ENCODE measurements at regions not wholly inside any gene's neighbourhood (a gene's known extent, or its start where the extent isn't known, plus 50 kb on each side); places are given as distances from the start of the nearest gene placed in this dataset.

GRCh38 chr6:129929433-129929832, 68.3 kb upstream of the TMEM244 start:
- Histone ChIP-seq H3K27ac (no peak overlapping the region), H3K4me1 (ENCODE audit: control insufficient read depth in 1 of 2, low read depth in 2 of 2) (no peaks in the 10 kb centered on the region), H3K27me3 (replicated peaks; ENCODE audit: insufficient read depth) (no peaks in the 10 kb centered on the region), H3K4me3 (no peak overlapping the region), H3K36me3 (no peaks in the 10 kb centered on the region), H3K9me3 (no peaks in the 10 kb centered on the region)
- ATAC-seq (ENCODE audit: insufficient number of reproducible peaks, low FRiP score, low read depth) (no peak), DNase-seq (ENCODE audit: low spot score) (no peak)
- no peak for TF ChIP-seq CTCF (IDR thresholded peaks at IDR 0.05)

- H3K36me3 ChIP-seq, result no peaks in the 10 kb centered on the region
- H3K9me3 ChIP-seq, result no peaks in the 10 kb centered on the region
- no peaks in the 10 kb centered on the region for H3K27me3 ChIP-seq (replicated peaks; ENCODE audit: insufficient read depth)
- no peak for DNase-seq (ENCODE audit: low spot score)
- H3K27ac ChIP-seq, result no peak overlapping the region
- ATAC-seq (ENCODE audit: insufficient number of reproducible peaks, low FRiP score, low read depth), result no peak
- H3K4me3 ChIP-seq, result no peak overlapping the region
- no peak for TF ChIP-seq CTCF (IDR thresholded peaks at IDR 0.05)
- no peaks in the 10 kb centered on the region for H3K4me1 ChIP-seq (ENCODE audit: control insufficient read depth in 1 of 2, low read depth in 2 of 2)
These were observed 62.6 kb upstream of the TMEM244 start for GRCh38 chr6:129923530-129924250.

- no peaks in the 10 kb centered on the region for H3K27me3 ChIP-seq (replicated peaks; ENCODE audit: insufficient read depth)
- no peak for ATAC-seq (ENCODE audit: insufficient number of reproducible peaks, low FRiP score, low read depth)
- no peaks in the 10 kb centered on the region for H3K9me3 ChIP-seq
- DNase-seq (ENCODE audit: low spot score), result no peak
- no peaks in the 10 kb centered on the region for H3K4me1 ChIP-seq (ENCODE audit: control insufficient read depth in 1 of 2, low read depth in 2 of 2)
- TF ChIP-seq CTCF (IDR thresholded peaks at IDR 0.05), result no peak
- H3K27ac ChIP-seq, result no peak overlapping the region
- no peak overlapping the region for H3K4me3 ChIP-seq
- no peaks in the 10 kb centered on the region for H3K36me3 ChIP-seq
These were observed 60.2 kb upstream of the TMEM244 start for GRCh38 chr6:129921169-129921817.

- Histone ChIP-seq H3K27ac (no peak overlapping the region), H3K36me3 (no peaks in the 10 kb centered on the region), H3K4me1 (ENCODE audit: control insufficient read depth in 1 of 2, low read depth in 2 of 2) (no peaks in the 10 kb centered on the region), H3K27me3 (replicated peaks; ENCODE audit: insufficient read depth) (no peaks in the 10 kb centered on the region), H3K9me3 (no peaks in the 10 kb centered on the region), H3K4me3 (no peak overlapping the region)
- no peak for TF ChIP-seq CTCF (IDR thresholded peaks at IDR 0.05)
- DNase-seq (ENCODE audit: low spot score) (no peak), ATAC-seq (ENCODE audit: insufficient number of reproducible peaks, low FRiP score, low read depth) (no peak)
These were observed 59.1 kb upstream of the TMEM244 start for GRCh38 chr6:129920103-129920798.

- no peak for ATAC-seq (ENCODE audit: insufficient number of reproducible peaks, low FRiP score, low read depth)
- Histone ChIP-seq H3K27ac (no peak overlapping the region), H3K36me3 (no peaks in the 10 kb centered on the region), H3K9me3 (no peaks in the 10 kb centered on the region), H3K4me1 (ENCODE audit: control insufficient read depth in 1 of 2, low read depth in 2 of 2) (no peaks in the 10 kb centered on the region), H3K4me3 (no peak overlapping the region), H3K27me3 (replicated peaks; ENCODE audit: insufficient read depth) (no peaks in the 10 kb centered on the region)
- no peak for DNase-seq (ENCODE audit: low spot score)
- TF ChIP-seq CTCF (IDR thresholded peaks at IDR 0.05), result no peak
These were observed 50.6 kb upstream of the TMEM244 start for GRCh38 chr6:129911732-129912131.
